ENCODE measurements at regions not wholly inside any gene's neighbourhood (a gene's known extent, or its start where the extent isn't known, plus 50 kb on each side); places are given as distances from the start of the nearest gene placed in this dataset.

DNA sequence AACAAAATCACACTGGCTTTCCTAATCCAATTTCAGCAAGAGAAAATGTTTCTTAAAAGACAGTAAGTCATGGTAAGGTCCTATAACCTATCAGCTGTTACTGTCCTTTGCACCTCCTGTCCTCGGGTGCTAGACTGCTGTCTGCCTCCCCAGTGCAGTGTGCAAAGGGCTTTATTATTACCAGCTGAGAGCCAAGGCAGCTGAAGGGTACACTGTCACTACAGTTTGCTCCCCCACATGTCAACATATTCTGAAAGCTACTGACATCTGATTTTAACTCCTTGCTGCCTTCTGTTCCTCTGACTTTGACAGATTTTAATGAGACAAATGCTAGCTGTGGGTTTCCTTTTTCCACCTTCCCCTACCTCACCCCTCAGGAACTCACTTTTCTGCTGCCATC lies 389.4 kb upstream of the SLC24A2 start:
- Mint-ChIP-seq H3K27ac (ENCODE audit: unreplicated experiment) (no peak overlapping the region), H3K9me3 (ENCODE audit: unreplicated experiment) (no peaks in the 10 kb centered on the region), H3K27me3 (ENCODE audit: unreplicated experiment) (peaks cover 50% of the 10 kb centered on the region), H3K4me3 (ENCODE audit: unreplicated experiment) (no peak overlapping the region), H3K36me3 (ENCODE audit: unreplicated experiment) (no peaks in the 10 kb centered on the region), H3K4me1 (ENCODE audit: unreplicated experiment) (no peaks in the 10 kb centered on the region)
- DNase-seq (ENCODE audit: extremely low spot score, unreplicated experiment) = no peak
- TF ChIP-seq CTCF (IDR thresholded peaks at IDR 0.05) = no peak

- no peaks in the 10 kb centered on the region for H3K4me1 Mint-ChIP-seq (ENCODE audit: unreplicated experiment)
- no peak overlapping the region for H3K4me3 Mint-ChIP-seq (ENCODE audit: unreplicated experiment)
- peaks cover 27% of the 10 kb centered on the region for H3K27me3 Mint-ChIP-seq (ENCODE audit: unreplicated experiment)
- DNase-seq (ENCODE audit: extremely low spot score, unreplicated experiment) = no peak
- no peak for TF ChIP-seq CTCF (IDR thresholded peaks at IDR 0.05)
- no peak overlapping the region for H3K27ac Mint-ChIP-seq (ENCODE audit: unreplicated experiment)
- H3K9me3 Mint-ChIP-seq (ENCODE audit: unreplicated experiment) = peaks cover 38% of the 10 kb centered on the region
- no peaks in the 10 kb centered on the region for H3K36me3 Mint-ChIP-seq (ENCODE audit: unreplicated experiment)
Observed at GRCh38 chr9:20170122-20170521, 381.3 kb upstream of the SLC24A2 start.

GRCh38 chr9:20152151-20152725 lies 363.4 kb upstream of the SLC24A2 start:
- Mint-ChIP-seq H3K27ac (ENCODE audit: unreplicated experiment) (no peak overlapping the region), H3K4me3 (ENCODE audit: unreplicated experiment) (no peak overlapping the region), H3K4me1 (ENCODE audit: unreplicated experiment) (no peaks in the 10 kb centered on the region), H3K27me3 (ENCODE audit: unreplicated experiment) (peaks cover 30% of the 10 kb centered on the region), H3K9me3 (ENCODE audit: unreplicated experiment) (no peaks in the 10 kb centered on the region), H3K36me3 (ENCODE audit: unreplicated experiment) (no peaks in the 10 kb centered on the region)
- TF ChIP-seq CTCF (IDR thresholded peaks at IDR 0.05) = no peak
- DNase-seq (ENCODE audit: extremely low spot score, unreplicated experiment) = no peak

DNA sequence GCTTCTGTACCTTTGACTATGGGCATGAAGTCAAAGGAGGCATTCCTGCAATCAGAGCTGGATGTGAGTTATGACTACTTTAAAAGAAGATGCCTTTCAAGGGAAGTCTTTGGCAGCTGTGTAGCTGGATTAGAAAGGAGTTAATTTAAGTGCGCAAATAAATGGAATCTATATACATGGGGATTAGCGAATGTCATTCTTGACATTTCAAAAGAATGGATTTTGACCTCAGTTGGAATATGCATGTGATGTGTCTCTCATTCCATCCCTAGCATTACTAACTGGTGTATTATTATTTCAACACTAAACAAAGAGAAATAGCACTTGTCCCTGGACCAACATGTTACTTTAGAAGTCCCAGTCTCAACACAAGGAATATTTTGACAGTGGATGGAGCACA lies 359.6 kb upstream of the SLC24A2 start:
- Mint-ChIP-seq H3K27ac (ENCODE audit: unreplicated experiment) (no peak overlapping the region), H3K27me3 (ENCODE audit: unreplicated experiment) (peaks cover 25% of the 10 kb centered on the region), H3K4me3 (ENCODE audit: unreplicated experiment) (no peak overlapping the region)

GRCh38 chr9:20144197-20144596 lies 355.4 kb upstream of the SLC24A2 start:
- no peak for DNase-seq (ENCODE audit: extremely low spot score, unreplicated experiment)
- TF ChIP-seq CTCF (IDR thresholded peaks at IDR 0.05) = no peak
- H3K36me3 Mint-ChIP-seq (ENCODE audit: unreplicated experiment) = no peaks in the 10 kb centered on the region
- H3K4me3 Mint-ChIP-seq (ENCODE audit: unreplicated experiment) = peak overlapping the region; percentile 50
- H3K27ac Mint-ChIP-seq (ENCODE audit: unreplicated experiment) = no peak overlapping the region
- H3K9me3 Mint-ChIP-seq (ENCODE audit: unreplicated experiment) = no peaks in the 10 kb centered on the region
- H3K27me3 Mint-ChIP-seq (ENCODE audit: unreplicated experiment) = peaks cover 11% of the 10 kb centered on the region
- peaks cover 11% of the 10 kb centered on the region for H3K4me1 Mint-ChIP-seq (ENCODE audit: unreplicated experiment)

More for the DNA sequence above, 359.6 kb upstream of the SLC24A2 start:
- H3K36me3 Mint-ChIP-seq (ENCODE audit: unreplicated experiment) = no peaks in the 10 kb centered on the region
- DNase-seq (ENCODE audit: extremely low spot score, unreplicated experiment) = no peak
- peaks cover 9% of the 10 kb centered on the region for H3K4me1 Mint-ChIP-seq (ENCODE audit: unreplicated experiment)
- no peak for TF ChIP-seq CTCF (IDR thresholded peaks at IDR 0.05)
- H3K9me3 Mint-ChIP-seq (ENCODE audit: unreplicated experiment) = no peaks in the 10 kb centered on the region
